ENCODE measurements at regions not wholly inside any gene's neighbourhood (a gene's known extent, or its start where the extent isn't known, plus 50 kb on each side); places are given as distances from the start of the nearest gene placed in this dataset.

DNA sequence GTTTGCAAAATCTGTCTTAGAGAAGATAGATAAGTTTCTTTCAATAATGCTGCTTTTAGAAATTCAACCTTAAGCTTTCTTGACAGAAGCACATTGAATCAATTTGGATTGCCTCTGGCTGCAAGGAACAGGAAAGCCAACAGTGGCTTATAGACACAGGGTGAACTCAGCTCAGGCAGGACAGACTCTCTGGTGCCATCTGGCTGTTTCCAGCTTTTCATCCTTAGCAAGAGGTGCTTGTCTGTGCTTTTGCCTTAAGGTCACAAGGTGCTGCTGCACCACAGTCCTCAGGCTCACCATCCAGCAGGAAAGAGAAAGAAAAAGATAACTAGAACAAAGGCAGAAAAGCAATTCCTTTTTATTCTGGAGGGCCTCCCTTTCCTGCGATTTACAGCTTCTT lies 93.7 kb upstream of the ETS2 start:
- H3K27me3 ChIP-seq (ENCODE audit: control insufficient read depth, insufficient read depth, low read length), result no peaks in the 10 kb centered on the region
- H3K27ac ChIP-seq (ENCODE audit: low read length), result no peak overlapping the region
- H3K4me1 ChIP-seq (ENCODE audit: control insufficient read depth, low read depth, low read length), result peaks cover 2% of the 10 kb centered on the region
- no peaks in the 10 kb centered on the region for H3K9me3 ChIP-seq (ENCODE audit: control insufficient read depth, low read depth, low read length)
- no peaks in the 10 kb centered on the region for H3K36me3 ChIP-seq (ENCODE audit: control insufficient read depth, low read depth, low read length)
- H3K9ac ChIP-seq (ENCODE audit: low read length), result no peak overlapping the region
- H3K4me3 ChIP-seq (ENCODE audit: low read length), result no peak overlapping the region

DNA sequence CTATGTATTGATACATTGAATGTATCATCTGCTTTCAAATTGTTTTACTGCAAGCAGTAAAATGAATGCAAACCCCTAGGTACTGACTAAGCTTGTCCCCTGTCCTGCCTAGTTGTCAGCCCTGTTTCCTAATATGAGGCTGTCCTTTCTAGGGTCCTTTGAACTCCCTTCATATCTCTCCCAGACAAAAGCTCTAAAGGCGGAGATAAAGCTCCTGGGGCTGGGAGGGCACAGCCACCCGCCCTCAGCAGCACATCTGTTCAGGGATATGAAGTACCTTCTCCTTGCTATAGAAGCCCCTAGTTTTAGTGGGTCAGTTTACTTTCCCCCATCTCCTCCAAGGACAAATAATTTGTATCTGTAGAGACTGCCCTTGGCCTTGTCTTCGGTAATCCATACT lies 93.1 kb upstream of the ETS2 start:
- no peak overlapping the region for H3K27ac ChIP-seq (ENCODE audit: low read length)
- H3K4me3 ChIP-seq (ENCODE audit: low read length), result no peak overlapping the region
- peaks cover 2% of the 10 kb centered on the region for H3K4me1 ChIP-seq (ENCODE audit: control insufficient read depth, low read depth, low read length)
- H3K9me3 ChIP-seq (ENCODE audit: control insufficient read depth, low read depth, low read length), result no peaks in the 10 kb centered on the region
- no peaks in the 10 kb centered on the region for H3K36me3 ChIP-seq (ENCODE audit: control insufficient read depth, low read depth, low read length)
- no peaks in the 10 kb centered on the region for H3K27me3 ChIP-seq (ENCODE audit: control insufficient read depth, insufficient read depth, low read length)
- H3K9ac ChIP-seq (ENCODE audit: low read length), result no peak overlapping the region

DNA sequence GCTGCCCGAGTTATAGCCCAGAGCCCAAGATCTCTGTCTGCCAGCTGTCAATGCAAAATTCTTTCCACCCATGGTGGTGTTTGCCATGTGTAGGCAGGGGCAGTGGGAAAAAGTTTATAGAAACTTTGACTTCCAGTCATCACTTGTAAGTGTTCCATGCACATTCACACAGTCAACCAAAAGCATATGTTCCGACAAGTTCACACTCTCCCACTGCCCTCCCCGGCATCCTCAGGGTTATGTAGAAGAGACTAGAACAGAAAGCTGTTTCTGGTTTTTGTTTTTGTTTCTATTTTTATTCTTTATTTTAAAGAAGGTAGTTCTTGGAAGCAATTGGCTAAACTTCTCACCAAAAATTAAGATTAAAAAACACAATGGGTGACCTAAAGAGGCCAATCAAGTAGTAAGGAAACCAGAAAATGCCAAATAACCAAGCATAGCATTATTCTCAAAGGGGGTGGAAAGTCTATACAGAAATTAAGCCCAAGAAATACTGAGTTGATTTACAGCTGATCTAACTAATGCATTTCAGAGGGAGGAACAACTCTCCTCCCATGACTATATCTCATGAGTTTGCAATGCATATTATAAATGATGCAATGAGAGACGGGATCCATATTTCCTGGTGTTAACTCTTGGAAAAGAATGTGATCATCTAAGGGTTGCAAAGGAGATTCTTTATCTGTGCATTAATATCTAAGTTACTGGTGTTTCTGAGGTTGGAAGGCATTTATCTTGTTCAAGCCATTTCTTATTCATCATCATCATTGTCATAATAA lies 91.5 kb upstream of the ETS2 start:
- no peak overlapping the region for H3K4me3 ChIP-seq (ENCODE audit: low read length)
- no peaks in the 10 kb centered on the region for H3K27me3 ChIP-seq (ENCODE audit: control insufficient read depth, insufficient read depth, low read length)
- no peaks in the 10 kb centered on the region for H3K9me3 ChIP-seq (ENCODE audit: control insufficient read depth, low read depth, low read length)
- H3K4me1 ChIP-seq (ENCODE audit: control insufficient read depth, low read depth, low read length), result peaks cover 2% of the 10 kb centered on the region
- H3K9ac ChIP-seq (ENCODE audit: low read length), result no peak overlapping the region
- H3K27ac ChIP-seq (ENCODE audit: low read length), result no peak overlapping the region
- no peaks in the 10 kb centered on the region for H3K36me3 ChIP-seq (ENCODE audit: control insufficient read depth, low read depth, low read length)

DNA sequence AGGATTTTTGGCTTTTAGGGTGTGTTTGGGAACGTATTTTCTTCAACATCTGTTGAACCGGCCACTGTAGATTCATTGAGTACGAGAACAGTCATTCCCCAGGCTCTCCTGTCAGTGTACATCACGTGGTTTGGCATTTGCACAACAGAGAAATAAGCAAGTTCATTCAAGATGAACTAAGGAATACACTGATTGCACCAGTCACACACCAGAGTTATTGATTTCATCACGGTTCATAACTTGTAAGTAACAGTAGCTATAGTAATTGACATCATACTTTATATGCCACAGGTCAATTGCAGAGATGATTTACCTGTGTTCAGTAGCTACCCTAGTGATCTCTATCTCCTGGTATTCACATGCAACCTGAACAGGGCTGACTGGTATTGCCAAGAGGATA lies 90.7 kb upstream of the ETS2 start:
- no peak overlapping the region for H3K9ac ChIP-seq (ENCODE audit: low read length)
- no peaks in the 10 kb centered on the region for H3K9me3 ChIP-seq (ENCODE audit: control insufficient read depth, low read depth, low read length)
- no peak overlapping the region for H3K27ac ChIP-seq (ENCODE audit: low read length)
- H3K4me3 ChIP-seq (ENCODE audit: low read length), result no peak overlapping the region
- H3K36me3 ChIP-seq (ENCODE audit: control insufficient read depth, low read depth, low read length), result no peaks in the 10 kb centered on the region
- H3K4me1 ChIP-seq (ENCODE audit: control insufficient read depth, low read depth, low read length), result peaks cover 2% of the 10 kb centered on the region
- no peaks in the 10 kb centered on the region for H3K27me3 ChIP-seq (ENCODE audit: control insufficient read depth, insufficient read depth, low read length)

DNA sequence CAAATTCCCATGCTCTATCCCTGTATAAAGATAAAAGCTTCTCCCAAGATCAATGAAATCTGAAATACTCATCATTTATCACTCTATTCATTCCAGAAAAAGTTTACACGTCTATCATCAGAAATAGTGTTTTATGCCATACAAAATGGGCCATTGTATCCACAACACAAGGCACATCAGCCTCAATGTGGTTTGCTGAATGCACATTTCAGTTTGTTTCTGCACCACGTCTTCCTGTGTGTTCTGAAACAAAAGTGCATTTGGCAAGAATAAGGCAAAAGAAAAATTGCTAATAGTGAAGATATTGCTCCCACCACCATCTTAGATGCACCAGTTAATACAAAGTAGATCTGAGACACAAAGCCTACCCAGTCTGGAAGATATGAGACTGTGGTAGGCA lies 89.6 kb upstream of the ETS2 start:
- H3K9me3 ChIP-seq (ENCODE audit: control insufficient read depth, low read depth, low read length), result no peaks in the 10 kb centered on the region
- no peak overlapping the region for H3K4me3 ChIP-seq (ENCODE audit: low read length)
- H3K27ac ChIP-seq (ENCODE audit: low read length), result no peak overlapping the region
- H3K36me3 ChIP-seq (ENCODE audit: control insufficient read depth, low read depth, low read length), result no peaks in the 10 kb centered on the region
- no peaks in the 10 kb centered on the region for H3K4me1 ChIP-seq (ENCODE audit: control insufficient read depth, low read depth, low read length)
- no peaks in the 10 kb centered on the region for H3K27me3 ChIP-seq (ENCODE audit: control insufficient read depth, insufficient read depth, low read length)
- H3K9ac ChIP-seq (ENCODE audit: low read length), result no peak overlapping the region

DNA sequence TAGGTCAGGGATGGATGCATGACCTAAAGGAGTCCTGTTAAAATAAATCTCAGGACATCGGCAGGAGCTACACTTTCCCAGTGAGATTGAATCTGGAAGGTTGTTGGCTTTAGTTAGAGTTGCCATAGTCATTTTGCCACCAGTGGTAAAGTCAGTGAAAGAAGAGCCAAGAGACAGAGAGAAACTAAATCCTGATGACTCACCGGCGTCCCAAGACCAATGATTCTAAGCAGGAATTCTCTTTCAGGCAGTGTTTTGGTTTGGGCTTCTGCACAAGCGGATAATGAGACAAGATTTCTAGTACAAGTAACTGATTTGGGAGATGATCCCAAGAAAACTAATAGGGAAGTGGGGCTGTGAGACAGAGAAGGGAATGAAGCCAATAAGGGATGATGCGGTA lies 88.8 kb upstream of the ETS2 start:
- H3K9me3 ChIP-seq (ENCODE audit: control insufficient read depth, low read depth, low read length), result no peaks in the 10 kb centered on the region
- no peaks in the 10 kb centered on the region for H3K27me3 ChIP-seq (ENCODE audit: control insufficient read depth, insufficient read depth, low read length)

DNA sequence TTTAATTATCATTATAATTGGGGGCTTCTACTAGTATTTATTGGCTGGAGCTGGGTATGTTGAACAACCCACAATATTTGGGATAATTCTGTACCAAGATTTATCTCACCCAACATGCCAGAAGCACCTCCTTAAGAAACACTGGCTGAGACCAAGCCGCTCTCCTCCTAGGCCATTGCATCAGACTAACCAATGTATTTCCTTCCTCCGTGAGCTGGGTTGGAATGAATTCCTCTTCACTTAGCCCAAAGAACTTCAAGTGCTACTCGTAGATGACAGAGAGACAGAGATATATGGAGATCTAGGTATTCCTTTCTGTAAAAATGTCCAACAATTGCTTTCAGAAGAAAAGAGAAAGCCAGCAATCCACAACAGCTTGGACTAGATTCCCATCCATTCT lies 87.2 kb upstream of the ETS2 start:
- Histone ChIP-seq H3K4me3 (ENCODE audit: low read length) (no peak overlapping the region), H3K27ac (ENCODE audit: low read length) (no peak overlapping the region), H3K9ac (ENCODE audit: low read length) (no peak overlapping the region), H3K27me3 (ENCODE audit: control insufficient read depth, insufficient read depth, low read length) (no peaks in the 10 kb centered on the region), H3K4me1 (ENCODE audit: control insufficient read depth, low read depth, low read length) (peaks cover 4% of the 10 kb centered on the region), H3K36me3 (ENCODE audit: control insufficient read depth, low read depth, low read length) (no peaks in the 10 kb centered on the region), H3K9me3 (ENCODE audit: control insufficient read depth, low read depth, low read length) (no peaks in the 10 kb centered on the region)

More for the DNA sequence above, 88.8 kb upstream of the ETS2 start:
- Histone ChIP-seq H3K36me3 (ENCODE audit: control insufficient read depth, low read depth, low read length) (no peaks in the 10 kb centered on the region), H3K9ac (ENCODE audit: low read length) (no peak overlapping the region), H3K27ac (ENCODE audit: low read length) (no peak overlapping the region), H3K4me3 (ENCODE audit: low read length) (no peak overlapping the region), H3K4me1 (ENCODE audit: control insufficient read depth, low read depth, low read length) (peaks cover 4% of the 10 kb centered on the region)

DNA sequence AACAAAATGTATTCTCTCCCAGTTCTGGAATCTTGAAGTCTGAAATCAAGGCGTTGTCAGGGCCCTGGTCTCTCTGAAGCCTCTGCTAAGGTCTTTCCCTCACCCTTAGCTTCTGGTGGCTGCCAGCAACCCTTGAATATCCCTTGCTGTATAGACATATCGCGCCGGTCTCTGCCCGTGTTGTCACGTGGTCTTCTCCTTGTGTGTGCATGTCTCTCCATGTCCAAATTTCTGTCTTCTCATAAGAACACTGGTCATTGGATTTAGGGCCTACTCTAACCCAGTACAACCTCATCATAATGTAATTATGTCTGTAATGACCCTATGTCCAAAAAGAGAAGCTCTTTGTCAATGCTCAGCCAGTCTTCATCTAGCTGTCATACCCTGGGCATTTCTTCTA lies 85.7 kb upstream of the ETS2 start:
- no peaks in the 10 kb centered on the region for H3K27me3 ChIP-seq (ENCODE audit: control insufficient read depth, insufficient read depth, low read length)
- H3K4me1 ChIP-seq (ENCODE audit: control insufficient read depth, low read depth, low read length), result peaks cover 4% of the 10 kb centered on the region
- no peaks in the 10 kb centered on the region for H3K9me3 ChIP-seq (ENCODE audit: control insufficient read depth, low read depth, low read length)
- no peaks in the 10 kb centered on the region for H3K36me3 ChIP-seq (ENCODE audit: control insufficient read depth, low read depth, low read length)
- no peak overlapping the region for H3K9ac ChIP-seq (ENCODE audit: low read length)
- no peak overlapping the region for H3K27ac ChIP-seq (ENCODE audit: low read length)
- no peak overlapping the region for H3K4me3 ChIP-seq (ENCODE audit: low read length)

DNA sequence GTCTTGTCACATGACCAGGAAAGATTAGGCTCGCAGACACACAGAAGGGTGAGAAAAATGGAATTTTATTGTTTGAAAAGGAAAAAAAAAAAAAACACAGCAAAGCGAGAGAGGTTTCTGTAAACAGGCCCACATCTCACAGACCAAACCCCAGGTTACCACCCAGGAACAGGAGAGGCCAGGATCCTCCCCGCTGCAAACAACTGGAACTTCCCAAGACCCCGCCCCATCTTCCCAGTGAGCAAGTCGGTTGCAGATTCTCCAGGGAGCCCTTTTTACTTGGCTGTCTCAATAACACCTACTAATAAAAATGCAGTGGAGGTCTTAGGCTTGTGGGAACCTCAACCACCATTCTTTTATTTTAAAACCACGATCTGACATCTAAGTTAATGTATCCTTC lies 84.7 kb upstream of the ETS2 start:
- Histone ChIP-seq H3K4me1 (ENCODE audit: control insufficient read depth, low read depth, low read length) (peaks cover 4% of the 10 kb centered on the region), H3K9ac (ENCODE audit: low read length) (no peak overlapping the region), H3K9me3 (ENCODE audit: control insufficient read depth, low read depth, low read length) (no peaks in the 10 kb centered on the region), H3K27ac (ENCODE audit: low read length) (no peak overlapping the region), H3K36me3 (ENCODE audit: control insufficient read depth, low read depth, low read length) (no peaks in the 10 kb centered on the region), H3K27me3 (ENCODE audit: control insufficient read depth, insufficient read depth, low read length) (no peaks in the 10 kb centered on the region), H3K4me3 (ENCODE audit: low read length) (no peak overlapping the region)

DNA sequence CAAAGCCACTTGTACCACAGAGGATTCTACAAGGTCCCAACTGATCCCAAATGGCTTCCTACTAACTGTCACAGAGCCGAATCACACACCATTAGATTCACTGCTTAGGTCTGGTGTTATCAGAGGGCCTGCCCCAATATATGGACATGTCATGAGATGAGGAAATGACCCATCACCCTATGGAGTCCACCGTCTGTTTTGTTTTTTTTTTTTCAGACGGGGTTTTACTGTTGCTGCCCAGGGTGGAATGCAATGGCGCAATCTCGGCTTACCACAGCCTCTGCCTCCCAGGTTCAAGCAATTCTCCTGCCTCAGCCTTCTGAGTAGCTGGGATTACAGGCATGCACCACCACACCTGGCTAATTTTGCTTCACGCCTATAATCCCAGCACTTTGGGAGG lies 83.8 kb upstream of the ETS2 start:
- H3K36me3 ChIP-seq (ENCODE audit: control insufficient read depth, low read depth, low read length), result no peaks in the 10 kb centered on the region
- no peaks in the 10 kb centered on the region for H3K9me3 ChIP-seq (ENCODE audit: control insufficient read depth, low read depth, low read length)
- H3K4me1 ChIP-seq (ENCODE audit: control insufficient read depth, low read depth, low read length), result peaks cover 4% of the 10 kb centered on the region
- H3K9ac ChIP-seq (ENCODE audit: low read length), result no peak overlapping the region
- no peak overlapping the region for H3K27ac ChIP-seq (ENCODE audit: low read length)
- H3K4me3 ChIP-seq (ENCODE audit: low read length), result no peak overlapping the region
- H3K27me3 ChIP-seq (ENCODE audit: control insufficient read depth, insufficient read depth, low read length), result no peaks in the 10 kb centered on the region

DNA sequence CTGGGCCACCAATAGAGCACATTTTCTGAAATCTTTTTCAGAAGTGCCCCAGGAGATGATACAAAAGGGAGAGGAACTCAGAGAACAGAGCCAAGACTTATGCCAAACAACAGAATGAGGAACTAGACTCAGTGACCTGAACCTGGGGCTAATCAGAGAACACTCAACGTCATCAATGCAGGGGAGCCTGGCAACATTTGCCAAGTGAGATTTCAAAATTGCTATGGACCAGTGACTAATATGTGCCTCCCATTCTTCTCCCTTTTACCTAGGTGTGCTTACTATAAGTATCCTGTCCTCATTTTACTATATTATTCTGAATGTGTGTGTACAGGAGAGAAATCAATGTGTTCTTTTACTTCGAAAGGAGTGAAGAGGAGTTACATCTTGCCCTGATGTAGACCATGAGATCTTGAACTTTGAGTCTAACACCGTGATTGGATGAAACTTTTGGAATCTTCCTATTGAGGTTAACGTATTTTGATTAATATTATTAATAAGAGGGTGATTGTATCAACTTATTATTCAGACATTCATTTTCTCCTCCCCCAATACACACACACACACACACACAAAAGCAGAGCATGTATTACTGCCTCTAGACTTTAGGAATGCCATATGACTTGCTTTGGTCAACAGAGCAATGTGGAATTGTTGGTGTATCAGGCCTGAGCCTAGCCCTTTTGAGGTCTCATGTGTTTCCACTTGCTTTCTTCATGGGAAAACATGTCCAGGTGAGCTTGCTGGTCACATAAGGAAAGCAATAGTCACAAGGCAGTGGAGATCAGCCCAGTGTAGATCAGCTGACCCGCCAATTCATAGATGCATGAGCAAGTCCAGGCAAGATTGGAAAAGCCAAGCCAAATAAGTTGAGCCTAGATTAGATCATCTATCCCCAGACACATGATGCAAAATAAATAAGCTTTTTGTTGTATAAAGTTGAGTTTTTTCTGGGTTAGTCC lies 80.3 kb upstream of the ETS2 start:
- peaks cover 10% of the 10 kb centered on the region for H3K4me1 ChIP-seq (ENCODE audit: control insufficient read depth, low read depth, low read length)
- no peaks in the 10 kb centered on the region for H3K9me3 ChIP-seq (ENCODE audit: control insufficient read depth, low read depth, low read length)
- H3K27ac ChIP-seq (ENCODE audit: low read length), result no peak overlapping the region
- H3K9ac ChIP-seq (ENCODE audit: low read length), result no peak overlapping the region
- H3K27me3 ChIP-seq (ENCODE audit: control insufficient read depth, insufficient read depth, low read length), result no peaks in the 10 kb centered on the region
- no peaks in the 10 kb centered on the region for H3K36me3 ChIP-seq (ENCODE audit: control insufficient read depth, low read depth, low read length)
- no peak overlapping the region for H3K4me3 ChIP-seq (ENCODE audit: low read length)

Data from iPS-18a (cell line).